Coronary artery (tissue), 2 donors: ENCODE measurements at regions not wholly inside any gene's neighbourhood (a gene's known extent, or its start where the extent isn't known, plus 50 kb on each side); places are given as distances from the start of the nearest gene placed in this dataset.

ENCODE experiments used
- DNase-seq: peaks from one replicate; pipeline ENCODE4 v3.0.0-alpha.2; 2017; ENCODE audit warnings: low spot score
- H3K27ac ChIP-seq, 2 donors: fragments of 200-600 bp; sonication (generic); one replicate each; pipeline ENCODE4 v1.5.1; 2016 to 2019
- H3K4me3 ChIP-seq: fragments of 200-600 bp; sonication (generic); 2 replicates; pipeline ENCODE4 v1.5.1; 2016; ENCODE audit warnings: mild to moderate bottlenecking, moderate library complexity
- TF ChIP-seq, protein P1 (sequence below): fragments of 200-600 bp; sonication (generic); IDR thresholded peaks from one replicate; pipeline ENCODE4 v1.5.1; 2019; ENCODE audit warnings: antibody characterized with exemption

DNA sequence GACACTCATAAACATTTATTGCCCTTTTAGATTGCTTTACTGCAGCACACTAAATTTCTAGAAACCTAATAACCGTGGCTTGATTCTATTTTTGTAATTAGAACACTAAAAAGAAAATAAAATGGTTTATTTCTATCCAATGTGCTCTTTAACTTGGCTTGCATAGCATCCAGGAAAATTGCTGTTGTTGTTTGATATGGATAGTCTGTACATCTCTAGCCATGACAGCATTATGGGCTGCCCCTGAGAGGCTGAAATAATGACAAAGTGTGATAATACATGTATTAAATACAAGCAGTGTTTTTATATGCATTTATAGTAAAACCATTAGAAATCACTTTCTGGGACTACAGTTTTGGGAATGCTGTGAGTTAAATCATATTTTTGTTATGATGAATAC lies 472.5 kb downstream of the EPM2A start:
- DNase-seq: no peak
- Histone ChIP-seq H3K4me3 (no peak overlapping the region), H3K27ac (no peak overlapping the region)
- TF ChIP-seq, protein P1, sequence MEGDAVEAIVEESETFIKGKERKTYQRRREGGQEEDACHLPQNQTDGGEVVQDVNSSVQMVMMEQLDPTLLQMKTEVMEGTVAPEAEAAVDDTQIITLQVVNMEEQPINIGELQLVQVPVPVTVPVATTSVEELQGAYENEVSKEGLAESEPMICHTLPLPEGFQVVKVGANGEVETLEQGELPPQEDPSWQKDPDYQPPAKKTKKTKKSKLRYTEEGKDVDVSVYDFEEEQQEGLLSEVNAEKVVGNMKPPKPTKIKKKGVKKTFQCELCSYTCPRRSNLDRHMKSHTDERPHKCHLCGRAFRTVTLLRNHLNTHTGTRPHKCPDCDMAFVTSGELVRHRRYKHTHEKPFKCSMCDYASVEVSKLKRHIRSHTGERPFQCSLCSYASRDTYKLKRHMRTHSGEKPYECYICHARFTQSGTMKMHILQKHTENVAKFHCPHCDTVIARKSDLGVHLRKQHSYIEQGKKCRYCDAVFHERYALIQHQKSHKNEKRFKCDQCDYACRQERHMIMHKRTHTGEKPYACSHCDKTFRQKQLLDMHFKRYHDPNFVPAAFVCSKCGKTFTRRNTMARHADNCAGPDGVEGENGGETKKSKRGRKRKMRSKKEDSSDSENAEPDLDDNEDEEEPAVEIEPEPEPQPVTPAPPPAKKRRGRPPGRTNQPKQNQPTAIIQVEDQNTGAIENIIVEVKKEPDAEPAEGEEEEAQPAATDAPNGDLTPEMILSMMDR: no peak

DNA sequence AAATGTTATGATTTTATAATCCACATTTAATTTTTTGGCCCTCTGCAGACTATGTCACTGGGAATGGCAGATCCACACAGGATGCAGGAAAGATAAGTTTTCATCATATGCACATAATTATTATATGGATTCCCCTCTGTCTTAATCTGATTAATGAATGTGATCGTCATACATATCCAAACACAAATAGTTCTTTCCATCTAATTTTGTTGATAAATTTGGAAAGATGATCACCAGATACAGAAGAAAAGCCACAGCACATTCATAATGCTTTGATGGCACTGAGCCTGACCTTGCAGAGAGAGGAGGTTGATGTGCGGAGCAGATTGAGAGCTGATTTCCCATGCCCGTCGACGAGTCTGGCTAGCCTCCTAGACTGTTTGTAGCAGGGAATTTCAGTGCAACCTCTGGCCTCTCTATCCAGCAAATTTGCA lies 471.5 kb downstream of the EPM2A start:
- no peak for DNase-seq
- no peak overlapping the region for H3K27ac ChIP-seq
- TF ChIP-seq, protein P1: no peak
- no peak overlapping the region for H3K4me3 ChIP-seq

DNA sequence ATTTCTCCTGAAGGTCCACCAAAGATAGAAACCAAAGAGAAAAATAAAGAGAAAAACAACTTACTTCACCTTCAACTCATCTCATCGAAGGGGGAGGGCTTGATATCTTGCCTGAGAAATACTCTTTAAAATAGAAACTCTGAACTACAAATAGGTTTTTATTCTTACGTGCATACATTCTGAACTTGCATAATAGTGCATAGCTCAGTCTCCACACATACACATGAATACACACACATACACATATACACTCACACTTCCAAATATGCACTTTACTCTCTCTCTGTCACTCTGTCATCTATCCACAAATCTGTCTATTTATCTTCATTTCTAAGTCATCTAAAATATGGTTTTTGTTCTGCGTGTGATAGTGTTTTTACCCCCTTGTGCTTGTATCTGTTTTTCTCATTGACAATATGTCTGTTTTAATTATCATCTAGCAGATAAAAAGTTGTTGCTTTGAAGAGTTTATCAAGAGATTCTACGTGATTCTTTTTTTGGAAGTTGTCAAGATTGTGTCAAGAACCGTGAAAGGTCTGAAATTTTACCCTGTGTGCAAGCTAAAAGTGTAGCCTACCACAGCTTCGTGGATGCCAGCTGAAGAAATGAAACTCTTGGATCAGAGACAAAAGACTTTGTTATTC lies 468.8 kb downstream of the EPM2A start:
- no peak overlapping the region for H3K4me3 ChIP-seq
- TF ChIP-seq, protein P1: no peak
- no peak for DNase-seq
- H3K27ac ChIP-seq: no peak overlapping the region

DNA sequence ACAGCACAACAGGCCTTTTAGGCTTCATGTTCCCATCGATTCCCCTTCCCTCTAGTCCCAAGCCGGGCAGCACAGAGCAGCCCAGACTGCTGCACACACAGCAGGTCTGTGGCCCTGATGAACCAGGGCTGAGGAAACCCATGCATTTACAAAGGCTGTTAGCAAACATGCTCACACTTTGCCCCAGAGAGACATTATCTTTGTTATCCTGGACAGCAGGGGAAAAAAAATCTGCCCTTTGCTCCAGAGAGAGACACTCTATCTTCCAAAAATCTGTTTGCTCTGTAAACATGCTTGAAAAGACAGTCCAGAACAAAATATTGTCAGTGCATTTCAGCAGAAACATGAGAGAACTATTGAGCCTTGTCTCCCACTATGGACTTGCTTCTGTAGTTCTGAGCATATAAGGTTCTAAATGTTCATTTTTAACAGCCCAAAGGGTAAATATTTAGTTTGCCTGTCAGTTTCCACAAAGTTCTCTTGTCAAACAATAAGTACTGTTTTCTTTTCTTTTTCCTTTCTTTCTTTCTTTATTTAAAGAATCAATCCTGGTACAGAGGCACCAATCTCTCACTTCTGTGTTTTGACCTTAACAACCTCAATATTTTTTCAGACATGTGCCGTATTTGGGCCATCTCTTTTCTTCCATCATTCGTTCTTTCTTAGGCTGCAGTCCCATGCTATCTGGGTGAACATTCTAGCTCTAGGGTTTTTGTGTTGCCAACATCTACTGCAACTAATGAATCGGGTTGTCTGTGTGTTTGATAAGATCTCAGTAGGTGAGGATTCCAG lies 468.0 kb downstream of the EPM2A start:
- TF ChIP-seq, protein P1: no peak
- Histone ChIP-seq H3K27ac (no peak overlapping the region), H3K4me3 (no peak overlapping the region)
- DNase-seq: no peak

DNA sequence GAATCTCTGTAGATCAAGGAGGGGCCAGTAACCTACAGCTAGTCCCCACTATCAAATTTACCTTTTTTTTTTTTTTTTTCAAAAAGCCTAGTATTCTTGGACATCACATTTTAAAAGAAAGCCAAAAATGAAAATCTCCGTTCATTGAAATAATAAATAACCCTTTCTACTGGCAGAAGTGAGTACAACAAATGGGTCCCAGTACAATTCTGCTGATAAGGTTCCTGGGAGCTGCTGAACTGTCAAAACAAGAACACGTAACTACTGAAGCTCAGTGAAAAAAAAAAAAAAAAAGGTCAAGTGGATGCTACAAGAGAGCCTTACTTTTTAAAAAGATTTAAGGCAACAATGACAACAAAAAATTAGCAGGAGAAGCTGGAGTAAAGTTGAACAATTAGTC lies 464.9 kb downstream of the EPM2A start:
- TF ChIP-seq, protein P1: no peak
- no peak overlapping the region for H3K27ac ChIP-seq
- no peak overlapping the region for H3K4me3 ChIP-seq
- DNase-seq: no peak

DNA sequence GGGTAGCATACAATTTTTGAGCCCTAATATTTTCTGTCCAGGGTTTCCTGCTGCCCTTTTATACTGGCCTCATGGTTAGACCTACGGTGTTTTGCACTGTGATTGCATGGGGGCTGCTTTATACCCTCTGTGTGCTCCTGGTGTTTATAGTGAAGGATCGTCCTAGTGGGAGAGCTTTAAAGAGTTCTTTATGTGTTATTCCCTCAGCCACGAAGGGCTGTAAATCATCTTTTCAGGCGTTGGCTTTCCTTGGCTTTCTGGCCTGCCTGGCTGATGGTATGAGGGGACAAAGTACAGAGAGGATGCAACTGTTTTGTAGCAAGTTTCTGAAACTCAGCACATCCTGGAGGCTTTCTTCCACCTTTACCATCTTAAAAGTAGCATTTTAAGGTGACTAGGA lies 464.3 kb downstream of the EPM2A start:
- DNase-seq: no peak
- TF ChIP-seq, protein P1: no peak
- no peak overlapping the region for H3K4me3 ChIP-seq
- H3K27ac ChIP-seq: no peak overlapping the region

DNA sequence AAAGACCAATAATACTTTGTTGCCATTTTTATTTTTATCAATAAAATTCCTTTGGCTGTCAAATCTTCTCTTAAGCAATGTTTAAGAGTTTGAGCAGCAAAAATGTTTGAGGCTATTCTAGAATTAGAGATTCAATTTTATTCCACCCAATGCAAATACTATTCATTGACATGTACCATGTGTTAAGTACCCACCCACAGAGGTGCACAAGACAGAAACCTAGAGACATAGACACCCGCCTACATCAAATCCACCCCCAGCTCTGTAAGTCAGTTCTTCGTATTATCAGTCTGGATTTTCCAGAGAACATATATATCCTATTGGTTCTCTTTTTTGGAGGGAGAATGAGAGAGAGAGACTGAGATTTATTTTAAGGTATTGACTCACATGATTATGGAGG lies 463.7 kb downstream of the EPM2A start:
- no peak overlapping the region for H3K4me3 ChIP-seq
- TF ChIP-seq, protein P1: no peak

More for the DNA sequence above, 463.7 kb downstream of the EPM2A start:
- DNase-seq: no peak
- no peak overlapping the region for H3K27ac ChIP-seq
